GM12891 (cell line): ENCODE measurements at regions not wholly inside any gene's neighbourhood (a gene's known extent, or its start where the extent isn't known, plus 50 kb on each side); places are given as distances from the start of the nearest gene placed in this dataset.

Source experiments
- POLR2A ChIP-seq: IDR thresholded peaks from 2 replicates; pipeline ENCODE4 v1.6.1; 2011; ENCODE audit warnings: low read depth, low read length, control low read depth
- POLR2AphosphoS5 ChIP-seq: IDR thresholded peaks from 2 replicates; pipeline ENCODE4 v1.6.1; 2011; ENCODE audit warnings: low read depth, low read length, control low read depth
- TAF1 ChIP-seq: IDR thresholded peaks from 2 replicates; pipeline ENCODE4 v1.6.1; 2011; ENCODE audit warnings: low read depth, low read length, control low read depth

GRCh38 chr18:75927791-75928190 is 500.3 kb upstream of the SMIM21 start:
- no peak for TF ChIP-seq POLR2A
- no peak for TF ChIP-seq POLR2AphosphoS5
- no peak for TF ChIP-seq TAF1
